Calu3 (cell line): ENCODE measurements at regions not wholly inside any gene's neighbourhood (a gene's known extent, or its start where the extent isn't known, plus 50 kb on each side); places are given as distances from the start of the nearest gene placed in this dataset.

Experiments
- BruUV-seq: library from RNA; stranded (reverse); fragments of 400-500 nt; replicated peaks from 2 replicates; lab custom pipeline; 2021; lab: Mats Ljungman, UMichigan
- CTCF ChIA-PET: fragments of 300-600 bp; sonication (Branson Sonifier 250); formaldehyde crosslinking; loops from one replicate; lab custom pipeline; 2022; ENCODE audit warnings: antibody characterized with exemption; lab: Charles Lee
- DNase-seq: peaks from one replicate; pipeline ENCODE4 v3.0.0; 2022
- H3K27ac Mint-ChIP-seq: one replicate; pipeline ENCODE4 v1.8.0; 2022; ENCODE audit warnings: mixed read lengths; ENCODE audit not compliant: unreplicated experiment
- H3K27me3 Mint-ChIP-seq: one replicate; pipeline ENCODE4 v1.8.0; 2022; ENCODE audit warnings: mixed read lengths; ENCODE audit not compliant: unreplicated experiment
- H3K36me3 Mint-ChIP-seq: one replicate; pipeline ENCODE4 v1.8.0; 2022; ENCODE audit warnings: mild to moderate bottlenecking, moderate library complexity, mixed read lengths; ENCODE audit not compliant: insufficient read depth, unreplicated experiment
- H3K4me1 Mint-ChIP-seq: one replicate; pipeline ENCODE4 v1.8.0; 2022; ENCODE audit warnings: mild to moderate bottlenecking, low read depth, mixed read lengths; ENCODE audit not compliant: unreplicated experiment
- H3K4me3 Mint-ChIP-seq: one replicate; pipeline ENCODE4 v1.8.0; 2022; ENCODE audit warnings: mild to moderate bottlenecking, low read depth, moderate library complexity, mixed read lengths; ENCODE audit not compliant: unreplicated experiment
- H3K9me3 Mint-ChIP-seq: one replicate; pipeline ENCODE4 v1.8.0; 2022; ENCODE audit warnings: low read depth, mixed read lengths; ENCODE audit not compliant: unreplicated experiment
- CTCF ChIP-seq: fragments of 200-600 bp; IDR thresholded peaks from one replicate; pipeline ENCODE4 v1.8.0; 2022; ENCODE audit warnings: antibody characterized with exemption; ENCODE audit not compliant: unreplicated experiment
- intact Hi-C: fragments of 100-400 bp; cut with micrococcal nuclease; formaldehyde crosslinking; loops from one replicate; pipeline ENCODE4 v1.10.0; 2022; ENCODE audit not compliant: unreplicated experiment

GRCh38 chr13:65034266-65034665, 2195.9 kb downstream of the PCDH9 start:
- DNase-seq = no peak
- intact Hi-C loops = no loop called here
- CTCF ChIA-PET = no interaction called here
- no TSS peak for BruUV-seq
- H3K27ac Mint-ChIP-seq = no peak overlapping the region
- no peaks in the 10 kb centered on the region for H3K27me3 Mint-ChIP-seq
- no peak for TF ChIP-seq CTCF
- H3K9me3 Mint-ChIP-seq = no peaks in the 10 kb centered on the region
- H3K4me1 Mint-ChIP-seq = no peaks in the 10 kb centered on the region
- no peak overlapping the region for H3K4me3 Mint-ChIP-seq
- no peaks in the 10 kb centered on the region for H3K36me3 Mint-ChIP-seq

DNA sequence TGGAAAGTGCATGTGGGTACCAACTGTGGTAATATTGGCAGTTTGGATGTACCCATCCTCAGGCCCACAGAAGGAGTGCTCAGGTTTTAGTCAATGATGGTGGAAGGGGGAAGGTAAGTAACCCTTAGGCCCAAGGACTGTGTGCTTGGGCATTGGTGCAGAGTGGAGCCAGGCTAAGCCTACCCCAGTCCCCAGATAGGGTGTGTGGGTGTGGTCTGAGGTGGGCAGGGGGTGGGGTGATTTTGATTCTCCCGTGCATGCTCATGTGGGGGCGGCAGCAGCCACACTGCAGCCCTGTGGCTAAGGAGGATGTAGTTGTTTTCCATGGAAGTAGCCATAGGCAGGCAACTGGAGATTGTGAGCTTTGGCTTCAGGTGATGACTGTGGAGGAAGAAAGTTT, 2197.3 kb downstream of the PCDH9 start:
- Mint-ChIP-seq H3K27ac (no peak overlapping the region), H3K4me3 (no peak overlapping the region), H3K9me3 (no peaks in the 10 kb centered on the region), H3K4me1 (no peaks in the 10 kb centered on the region), H3K36me3 (no peaks in the 10 kb centered on the region), H3K27me3 (no peaks in the 10 kb centered on the region)
- CTCF ChIA-PET = no interaction called here
- no peak for TF ChIP-seq CTCF
- no peak for DNase-seq
- intact Hi-C loops = no loop called here
- no TSS peak for BruUV-seq

GRCh38 chr13:65028101-65028500, 2202.0 kb downstream of the PCDH9 start:
- intact Hi-C loops = no loop called here
- H3K36me3 Mint-ChIP-seq = no peaks in the 10 kb centered on the region
- H3K4me3 Mint-ChIP-seq = no peak overlapping the region
- H3K27me3 Mint-ChIP-seq = no peaks in the 10 kb centered on the region
- H3K4me1 Mint-ChIP-seq = no peaks in the 10 kb centered on the region
- no peak for DNase-seq
- CTCF ChIA-PET = no interaction called here
- H3K27ac Mint-ChIP-seq = no peak overlapping the region
- no peaks in the 10 kb centered on the region for H3K9me3 Mint-ChIP-seq
- BruUV-seq = no TSS peak
- TF ChIP-seq CTCF = no peak

DNA sequence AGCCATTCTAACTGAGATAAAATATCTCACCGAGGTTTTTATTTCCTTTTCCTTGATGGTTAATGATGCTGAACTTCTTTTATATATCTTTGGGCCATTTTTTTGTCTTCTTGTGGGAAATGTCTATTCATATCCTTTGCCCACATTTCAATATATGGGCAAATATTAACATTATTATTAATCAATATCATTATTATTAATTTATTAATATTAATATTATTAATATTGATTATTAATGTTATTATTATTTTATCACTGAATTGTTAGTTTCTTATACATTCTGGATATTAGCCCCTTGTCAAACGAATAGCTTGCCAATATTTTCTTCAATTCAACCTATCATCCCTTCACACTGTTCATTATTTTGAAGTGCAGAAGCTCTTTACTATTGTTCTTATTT, 2203.6 kb downstream of the PCDH9 start:
- intact Hi-C loops = no loop called here
- no peaks in the 10 kb centered on the region for H3K36me3 Mint-ChIP-seq

More for the DNA sequence above, 2203.6 kb downstream of the PCDH9 start:
- TF ChIP-seq CTCF = no peak
- CTCF ChIA-PET = no interaction called here
- BruUV-seq = no TSS peak
- H3K9me3 Mint-ChIP-seq = peaks cover 3% of the 10 kb centered on the region
- no peak overlapping the region for H3K4me3 Mint-ChIP-seq
- no peaks in the 10 kb centered on the region for H3K4me1 Mint-ChIP-seq
- DNase-seq = no peak
- H3K27me3 Mint-ChIP-seq = no peaks in the 10 kb centered on the region
- H3K27ac Mint-ChIP-seq = no peak overlapping the region
